ENCODE measurements at regions not wholly inside any gene's neighbourhood (a gene's known extent, or its start where the extent isn't known, plus 50 kb on each side); places are given as distances from the start of the nearest gene placed in this dataset.

- no peak for DNase-seq (ENCODE audit: low spot score)
Measured at GRCh38 chr13:106350208-106350607, 185.3 kb downstream of the EFNB2 start.

- peak; percentile 89 for DNase-seq (ENCODE audit: low spot score)
Measured at GRCh38 chr13:106349080-106349931, 186.2 kb downstream of the EFNB2 start.

- peak; percentile 83 for DNase-seq (ENCODE audit: low spot score)
Measured at GRCh38 chr13:106348075-106348840, 187.2 kb downstream of the EFNB2 start.

- DNase-seq (ENCODE audit: low spot score) = no peak
Measured at GRCh38 chr13:106344342-106344741, 191.1 kb downstream of the EFNB2 start.

- no peak for DNase-seq (ENCODE audit: low spot score)
Measured at GRCh38 chr13:106343836-106344235, 191.6 kb downstream of the EFNB2 start.

- DNase-seq (ENCODE audit: low spot score) = no peak
Measured at GRCh38 chr13:106340249-106340648, 195.2 kb downstream of the EFNB2 start.

GRCh38 chr13:106337096-106337850 is 198.2 kb downstream of the EFNB2 start:
- no peak for DNase-seq (ENCODE audit: low spot score)

- no peak for DNase-seq (ENCODE audit: low spot score)
Measured at GRCh38 chr13:106336668-106337067, 198.8 kb downstream of the EFNB2 start.

GRCh38 chr13:106332621-106333020 is 202.8 kb downstream of the EFNB2 start:
- DNase-seq (ENCODE audit: low spot score) = no peak

- DNase-seq (ENCODE audit: low spot score) = no peak
Measured at GRCh38 chr13:106331116-106331515, 204.3 kb downstream of the EFNB2 start.

GRCh38 chr13:106329941-106330340 is 205.5 kb downstream of the EFNB2 start:
- no peak for DNase-seq (ENCODE audit: low spot score)

GRCh38 chr13:106326751-106327150 is 208.7 kb downstream of the EFNB2 start:
- DNase-seq (ENCODE audit: low spot score) = no peak

- no peak for DNase-seq (ENCODE audit: low spot score)
Measured at GRCh38 chr13:106324444-106324843, 211.0 kb downstream of the EFNB2 start.

- no peak for DNase-seq (ENCODE audit: low spot score)
Measured at GRCh38 chr13:106322628-106323027, 212.8 kb downstream of the EFNB2 start.

GRCh38 chr13:106318941-106319411 is 216.5 kb downstream of the EFNB2 start:
- peak; percentile 76 for DNase-seq (ENCODE audit: low spot score)

- no peak for DNase-seq (ENCODE audit: low spot score)
Measured at GRCh38 chr13:106314417-106314816, 221.0 kb downstream of the EFNB2 start.

- no peak for DNase-seq (ENCODE audit: low spot score)
Measured at GRCh38 chr13:106311004-106311403, 224.5 kb downstream of the EFNB2 start.

GRCh38 chr13:106310291-106310865 is 225.1 kb downstream of the EFNB2 start:
- no peak for DNase-seq (ENCODE audit: low spot score)

GRCh38 chr13:106306748-106307277 is 228.6 kb downstream of the EFNB2 start:
- no peak for DNase-seq (ENCODE audit: low spot score)

GRCh38 chr13:106302843-106303242 is 232.6 kb downstream of the EFNB2 start:
- no peak for DNase-seq (ENCODE audit: low spot score)

- no peak for DNase-seq (ENCODE audit: low spot score)
Measured at GRCh38 chr13:106302011-106302410, 233.5 kb downstream of the EFNB2 start.

- DNase-seq (ENCODE audit: low spot score) = no peak
Measured at GRCh38 chr13:106299621-106300020, 235.8 kb downstream of the EFNB2 start.

All from kidney tubule cell (primary cell).